ENCODE measurements at regions not wholly inside any gene's neighbourhood (a gene's known extent, or its start where the extent isn't known, plus 50 kb on each side); places are given as distances from the start of the nearest gene placed in this dataset.

GRCh38 chr17:71111460-71111859 is 942.1 kb downstream of the KCNJ2 start:
- no peak for TF ChIP-seq ZNF274 (IDR thresholded peaks at IDR 0.05; ENCODE audit: low read depth, low read length)
- no peak overlapping the region for H3K4me3 ChIP-seq (ENCODE audit: low read length)

GRCh38 chr17:71111934-71112333 is 942.6 kb downstream of the KCNJ2 start:
- H3K4me3 ChIP-seq (ENCODE audit: low read length) = no peak overlapping the region
- TF ChIP-seq ZNF274 (IDR thresholded peaks at IDR 0.05; ENCODE audit: low read depth, low read length) = no peak

- no peak for TF ChIP-seq ZNF274 (IDR thresholded peaks at IDR 0.05; ENCODE audit: low read depth, low read length)
- H3K4me3 ChIP-seq (ENCODE audit: low read length) = no peak overlapping the region
Observed at GRCh38 chr17:71113347-71113746, 944.0 kb downstream of the KCNJ2 start.

- no peak overlapping the region for H3K4me3 ChIP-seq (ENCODE audit: low read length)
- no peak for TF ChIP-seq ZNF274 (IDR thresholded peaks at IDR 0.05; ENCODE audit: low read depth, low read length)
Observed at GRCh38 chr17:71114911-71115668, 945.8 kb downstream of the KCNJ2 start.

- TF ChIP-seq ZNF274 (IDR thresholded peaks at IDR 0.05; ENCODE audit: low read depth, low read length) = no peak
Observed at GRCh38 chr17:71115669-71115972, 946.3 kb downstream of the KCNJ2 start.

GRCh38 chr17:71117466-71117865 is 948.1 kb downstream of the KCNJ2 start:
- no peak overlapping the region for H3K4me3 ChIP-seq (ENCODE audit: low read length)
- no peak for TF ChIP-seq ZNF274 (IDR thresholded peaks at IDR 0.05; ENCODE audit: low read depth, low read length)

More at GRCh38 chr17:71115669-71115972, 946.3 kb downstream of the KCNJ2 start:
- no peak overlapping the region for H3K4me3 ChIP-seq (ENCODE audit: low read length)

GRCh38 chr17:71118039-71118438 is 948.7 kb downstream of the KCNJ2 start:
- TF ChIP-seq ZNF274 (IDR thresholded peaks at IDR 0.05; ENCODE audit: low read depth, low read length) = no peak
- H3K4me3 ChIP-seq (ENCODE audit: low read length) = no peak overlapping the region

GRCh38 chr17:71127416-71127815 is 958.1 kb downstream of the KCNJ2 start:
- H3K4me3 ChIP-seq (ENCODE audit: low read length) = no peak overlapping the region
- no peak for TF ChIP-seq ZNF274 (IDR thresholded peaks at IDR 0.05; ENCODE audit: low read depth, low read length)

- no peak overlapping the region for H3K4me3 ChIP-seq (ENCODE audit: low read length)
- TF ChIP-seq ZNF274 (IDR thresholded peaks at IDR 0.05; ENCODE audit: low read depth, low read length) = no peak
Observed at GRCh38 chr17:71142333-71142732, 973.0 kb downstream of the KCNJ2 start.

- H3K4me3 ChIP-seq (ENCODE audit: low read length) = no peak overlapping the region
- no peak for TF ChIP-seq ZNF274 (IDR thresholded peaks at IDR 0.05; ENCODE audit: low read depth, low read length)
Observed at GRCh38 chr17:71145486-71145885, 975.3 kb upstream of the SOX9 start.

GRCh38 chr17:71147906-71148305 is 972.9 kb upstream of the SOX9 start:
- no peak for TF ChIP-seq ZNF274 (IDR thresholded peaks at IDR 0.05; ENCODE audit: low read depth, low read length)
- no peak overlapping the region for H3K4me3 ChIP-seq (ENCODE audit: low read length)

GRCh38 chr17:71149607-71150006 is 971.2 kb upstream of the SOX9 start:
- H3K4me3 ChIP-seq (ENCODE audit: low read length) = no peak overlapping the region
- TF ChIP-seq ZNF274 (IDR thresholded peaks at IDR 0.05; ENCODE audit: low read depth, low read length) = no peak

GRCh38 chr17:71157297-71157696 is 963.5 kb upstream of the SOX9 start:
- TF ChIP-seq ZNF274 (IDR thresholded peaks at IDR 0.05; ENCODE audit: low read depth, low read length) = no peak
- H3K4me3 ChIP-seq (ENCODE audit: low read length) = no peak overlapping the region

GRCh38 chr17:71158437-71158836 is 962.4 kb upstream of the SOX9 start:
- no peak for TF ChIP-seq ZNF274 (IDR thresholded peaks at IDR 0.05; ENCODE audit: low read depth, low read length)
- no peak overlapping the region for H3K4me3 ChIP-seq (ENCODE audit: low read length)

- H3K4me3 ChIP-seq (ENCODE audit: low read length) = no peak overlapping the region
- TF ChIP-seq ZNF274 (IDR thresholded peaks at IDR 0.05; ENCODE audit: low read depth, low read length) = no peak
Observed at GRCh38 chr17:71163121-71163812, 957.6 kb upstream of the SOX9 start.

- no peak overlapping the region for H3K4me3 ChIP-seq (ENCODE audit: low read length)
- no peak for TF ChIP-seq ZNF274 (IDR thresholded peaks at IDR 0.05; ENCODE audit: low read depth, low read length)
Observed at GRCh38 chr17:71163813-71164122, 957.1 kb upstream of the SOX9 start.

All from GM08714 (cell line).